Left lung (tissue), 4 donors: ENCODE measurements at regions not wholly inside any gene's neighbourhood (a gene's known extent, or its start where the extent isn't known, plus 50 kb on each side); places are given as distances from the start of the nearest gene placed in this dataset.

Source experiments
- ATAC-seq: fragments of 200-7000 bp; cut with Tn5 transposase; one replicate; pipeline ENCODE4 v1.9.1; 2020; ENCODE audit warnings: moderate library complexity
- DNase-seq, 4 donors: peaks; one replicate each; pipeline ENCODE4 v3.0.0-alpha.2; 2013 to 2020
- H3K27ac ChIP-seq, 2 donors: fragments of 200-600 bp; sonication (generic) in 1 of 2; one replicate each; pipeline versions ENCODE4 v1.5.0 to v1.8.0; 2020 to 2021
- H3K27me3 ChIP-seq, 2 donors: fragments of 200-600 bp; sonication (generic) in 1 of 2; one replicate each; pipeline versions ENCODE4 v1.5.0 to v1.8.0; 2020 to 2021
- H3K36me3 ChIP-seq, 2 donors: fragments of 200-600 bp; sonication (generic) in 1 of 2; one replicate each; pipeline versions ENCODE4 v1.5.0 to v1.8.0; 2020 to 2021
- H3K4me1 ChIP-seq, 2 donors: fragments of 200-600 bp; one replicate each; pipeline ENCODE4 v1.8.0; 2021
- H3K4me3 ChIP-seq, 2 donors: fragments of 200-600 bp; sonication (generic) in 1 of 2; one replicate each; pipeline versions ENCODE4 v1.5.0 to v1.8.0; 2020 to 2021; ENCODE audit warnings: mild to moderate bottlenecking in 1 of 2
- H3K9me3 ChIP-seq, 2 donors: fragments of 200-600 bp; sonication (generic) in 1 of 2; one replicate each; pipeline versions ENCODE4 v1.5.0 to v1.8.0; 2020 to 2021
- CTCF ChIP-seq, 2 donors: fragments of 200-600 bp; sonication (generic) in 1 of 2; IDR thresholded peaks; one replicate each; pipeline versions ENCODE4 v1.5.0 to v1.8.0; 2021; ENCODE audit warnings: antibody characterized with exemption in 2 of 2
- intact Hi-C, 2 donors: fragments of 100-400 bp; cut with DNase I; formaldehyde crosslinking; loops; one replicate each; pipeline versions ENCODE4 v1.11.2 to v1.14.2; 2022
- donor health status: DM: no; HTN: yes; CAD: no.
- donor health status: DM: no; HTN: no; CAD: no.

DNA sequence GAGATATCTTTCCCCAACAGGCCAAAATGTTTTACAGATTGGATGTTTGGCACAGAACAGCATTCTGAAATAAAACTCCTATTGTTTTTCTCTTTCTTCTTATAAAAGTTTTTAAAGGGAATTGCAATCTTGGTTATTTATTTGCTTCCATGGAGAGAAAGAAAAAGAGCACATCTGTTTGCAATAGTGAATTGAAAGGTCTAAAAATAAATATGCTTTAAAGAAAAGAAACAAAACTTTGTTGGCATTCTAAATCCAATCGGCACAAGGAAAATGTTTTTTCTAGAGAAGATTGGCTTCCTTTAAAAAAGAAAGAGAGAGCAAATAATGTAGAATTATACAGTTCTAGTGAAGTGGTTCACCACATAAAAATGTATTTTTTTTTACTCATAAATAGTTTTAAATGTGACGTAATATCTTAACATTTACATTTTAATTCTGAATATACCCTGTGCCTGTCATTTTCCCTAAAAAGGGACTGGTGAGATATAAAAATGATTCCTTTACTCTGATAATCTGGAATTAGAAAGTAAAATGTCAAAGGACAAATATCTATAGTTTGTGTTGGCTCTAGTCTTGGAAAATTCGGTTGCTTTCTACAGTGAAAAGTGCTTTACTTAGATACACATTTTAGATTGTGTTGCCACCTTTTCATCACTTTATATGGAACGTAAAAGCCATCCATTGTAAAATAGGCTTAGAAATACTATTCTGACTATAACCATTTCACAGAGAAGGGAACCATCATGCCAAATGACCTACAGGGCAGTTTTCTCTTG is 257.4 kb upstream of the CBLB start:
- DNase-seq (no peak), ATAC-seq (no peak)
- no peaks in the 10 kb centered on the region for H3K36me3 ChIP-seq
- peak overlapping the region in 1 of 2 donors; percentile 33 for H3K27ac ChIP-seq
- no peaks in the 10 kb centered on the region for H3K9me3 ChIP-seq
- TF ChIP-seq CTCF (IDR thresholded peaks at IDR 0.05): no peak
- H3K27me3 ChIP-seq: no peaks in the 10 kb centered on the region
- intact Hi-C loops: no loop called here
- H3K4me1 ChIP-seq: no peaks in the 10 kb centered on the region
- no peak overlapping the region for H3K4me3 ChIP-seq

DNA sequence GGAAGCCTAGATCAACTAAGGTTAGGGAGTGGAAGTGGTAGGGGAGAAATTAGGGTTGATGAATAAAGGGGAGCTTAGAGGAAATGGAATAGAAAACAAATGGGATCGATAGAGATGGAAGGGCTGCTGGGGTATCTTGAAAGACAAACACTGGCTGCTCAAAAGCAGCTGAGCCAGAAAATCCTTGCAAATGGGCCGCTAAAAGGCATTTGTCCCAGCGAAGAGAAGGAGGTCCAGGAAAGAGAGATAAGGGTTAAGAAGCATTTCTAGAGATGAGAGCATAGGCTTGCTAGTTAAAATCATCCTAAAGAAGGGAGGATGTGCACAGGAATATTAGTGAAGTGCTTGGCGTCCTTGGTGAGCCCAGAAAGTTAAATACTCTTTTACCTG is 258.0 kb upstream of the CBLB start:
- H3K4me3 ChIP-seq: no peak overlapping the region
- no peak for ATAC-seq
- no peak for TF ChIP-seq CTCF (IDR thresholded peaks at IDR 0.05)
- DNase-seq: no peak
- intact Hi-C loops: no loop called here
- H3K36me3 ChIP-seq: no peaks in the 10 kb centered on the region
- no peaks in the 10 kb centered on the region for H3K9me3 ChIP-seq
- H3K4me1 ChIP-seq: no peaks in the 10 kb centered on the region
- H3K27me3 ChIP-seq: no peaks in the 10 kb centered on the region
- H3K27ac ChIP-seq: no peak overlapping the region

- Histone ChIP-seq H3K9me3 (no peaks in the 10 kb centered on the region), H3K36me3 (no peaks in the 10 kb centered on the region), H3K27ac (no peak overlapping the region), H3K4me1 (no peaks in the 10 kb centered on the region), H3K27me3 (no peaks in the 10 kb centered on the region), H3K4me3 (no peak overlapping the region)
- DNase-seq: no peak
- no peak for ATAC-seq
- TF ChIP-seq CTCF (IDR thresholded peaks at IDR 0.05): no peak
- intact Hi-C loops: no loop called here
Measured at GRCh38 chr3:106129939-106130338, 261.1 kb upstream of the CBLB start.

GRCh38 chr3:106130384-106131198 is 261.8 kb upstream of the CBLB start:
- no peak for TF ChIP-seq CTCF (IDR thresholded peaks at IDR 0.05)
- Histone ChIP-seq H3K9me3 (no peaks in the 10 kb centered on the region), H3K27ac (no peak overlapping the region), H3K36me3 (no peaks in the 10 kb centered on the region), H3K4me1 (no peaks in the 10 kb centered on the region), H3K27me3 (no peaks in the 10 kb centered on the region), H3K4me3 (no peak overlapping the region)
- DNase-seq (peak in 1 of 4 donors; percentile 55), ATAC-seq (peak; percentile 58)
- intact Hi-C loops: no loop called here

DNA sequence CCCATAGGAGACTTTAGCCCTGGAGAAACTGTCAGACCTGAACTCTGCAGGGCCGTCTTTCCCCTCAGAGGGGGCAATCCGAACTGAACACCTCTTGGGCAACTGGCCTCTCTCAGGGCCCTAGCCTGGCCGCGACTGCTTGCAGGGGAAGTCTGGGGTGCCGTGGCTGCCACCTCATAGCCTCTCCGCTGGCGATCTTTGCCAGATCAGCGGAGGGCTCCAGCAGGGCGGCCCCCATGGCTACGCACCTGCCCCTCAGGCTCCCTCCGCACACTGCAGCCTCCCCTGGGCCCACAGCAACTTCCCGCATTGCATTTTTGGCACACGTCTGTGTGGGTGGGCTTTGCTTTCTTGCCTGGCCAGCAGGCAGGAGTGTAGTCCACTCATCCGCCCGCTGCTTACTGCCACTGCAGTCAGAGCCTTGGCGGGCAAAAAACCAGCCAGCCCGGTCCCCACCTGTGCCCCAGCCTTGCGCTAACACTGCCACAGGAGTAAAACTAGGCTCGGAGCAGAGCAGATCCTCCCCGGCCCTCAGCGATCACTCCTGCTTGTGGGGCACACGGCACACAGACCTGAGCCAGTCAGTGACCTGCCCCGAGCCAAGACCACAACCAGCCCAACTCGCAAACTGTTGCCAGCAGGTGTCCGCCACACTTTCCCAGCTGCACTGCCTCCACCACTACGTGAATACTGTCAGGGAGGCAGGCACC is 266.8 kb upstream of the CBLB start:
- Histone ChIP-seq H3K4me1 (no peaks in the 10 kb centered on the region), H3K36me3 (no peaks in the 10 kb centered on the region), H3K27me3 (no peaks in the 10 kb centered on the region), H3K27ac (no peak overlapping the region), H3K9me3 (no peaks in the 10 kb centered on the region), H3K4me3 (no peak overlapping the region)
- TF ChIP-seq CTCF (IDR thresholded peaks at IDR 0.05): no peak
- ATAC-seq (no peak), DNase-seq (peak in 1 of 4 donors; percentile 64)
- intact Hi-C loops: no loop called here
